Natural killer cell treated with Interleukin-12 subunit alpha and Interleukin-12 subunit beta and Interleukin-15 and Interleukin-18, amount 100 ng/mL, for 72 hours (primary cell): ENCODE measurements at regions not wholly inside any gene's neighbourhood (a gene's known extent, or its start where the extent isn't known, plus 50 kb on each side); places are given as distances from the start of the nearest gene placed in this dataset.

Experiments used
- ATAC-seq, 2 donors: fragments of 150-1000 bp; cut with Tn5 transposase in 1 of 2; sonication (Bioruptor Pico), chemical (Tn5 transposase) in 1 of 2; 2 replicates each; pipeline ENCODE4 v1.10.0; 2021
- DNase-seq: peaks from one replicate; pipeline ENCODE4 v3.0.0; 2022; ENCODE audit warnings: low spot score
- H3K27ac Mint-ChIP-seq, 2 donors: 1 replicate in 1 of 2; 2 replicates in 1 of 2; pipeline ENCODE4 v1.8.0; 2022; ENCODE audit warnings: mixed read lengths in 2 of 2, mild to moderate bottlenecking in 1 of 2, moderate library complexity in 1 of 2
- H3K27me3 Mint-ChIP-seq, 2 donors: 1 replicate in 1 of 2; 2 replicates in 1 of 2; pipeline ENCODE4 v1.8.0; 2022; ENCODE audit warnings: mixed read lengths in 2 of 2
- H3K36me3 Mint-ChIP-seq: one replicate; pipeline ENCODE4 v1.8.0; 2022; ENCODE audit warnings: mixed read lengths
- H3K4me1 Mint-ChIP-seq, 2 donors: 1 replicate in 1 of 2; 2 replicates in 1 of 2; pipeline ENCODE4 v1.8.0; 2022; ENCODE audit warnings: low read depth in 2 of 2, mixed read lengths in 2 of 2, mild to moderate bottlenecking in 1 of 2
- H3K4me3 Mint-ChIP-seq: one replicate; pipeline ENCODE4 v1.8.0; 2022; ENCODE audit warnings: mixed read lengths
- H3K9me3 Mint-ChIP-seq: 2 replicates; pipeline ENCODE4 v1.8.0; 2022; ENCODE audit warnings: mixed read lengths

DNA sequence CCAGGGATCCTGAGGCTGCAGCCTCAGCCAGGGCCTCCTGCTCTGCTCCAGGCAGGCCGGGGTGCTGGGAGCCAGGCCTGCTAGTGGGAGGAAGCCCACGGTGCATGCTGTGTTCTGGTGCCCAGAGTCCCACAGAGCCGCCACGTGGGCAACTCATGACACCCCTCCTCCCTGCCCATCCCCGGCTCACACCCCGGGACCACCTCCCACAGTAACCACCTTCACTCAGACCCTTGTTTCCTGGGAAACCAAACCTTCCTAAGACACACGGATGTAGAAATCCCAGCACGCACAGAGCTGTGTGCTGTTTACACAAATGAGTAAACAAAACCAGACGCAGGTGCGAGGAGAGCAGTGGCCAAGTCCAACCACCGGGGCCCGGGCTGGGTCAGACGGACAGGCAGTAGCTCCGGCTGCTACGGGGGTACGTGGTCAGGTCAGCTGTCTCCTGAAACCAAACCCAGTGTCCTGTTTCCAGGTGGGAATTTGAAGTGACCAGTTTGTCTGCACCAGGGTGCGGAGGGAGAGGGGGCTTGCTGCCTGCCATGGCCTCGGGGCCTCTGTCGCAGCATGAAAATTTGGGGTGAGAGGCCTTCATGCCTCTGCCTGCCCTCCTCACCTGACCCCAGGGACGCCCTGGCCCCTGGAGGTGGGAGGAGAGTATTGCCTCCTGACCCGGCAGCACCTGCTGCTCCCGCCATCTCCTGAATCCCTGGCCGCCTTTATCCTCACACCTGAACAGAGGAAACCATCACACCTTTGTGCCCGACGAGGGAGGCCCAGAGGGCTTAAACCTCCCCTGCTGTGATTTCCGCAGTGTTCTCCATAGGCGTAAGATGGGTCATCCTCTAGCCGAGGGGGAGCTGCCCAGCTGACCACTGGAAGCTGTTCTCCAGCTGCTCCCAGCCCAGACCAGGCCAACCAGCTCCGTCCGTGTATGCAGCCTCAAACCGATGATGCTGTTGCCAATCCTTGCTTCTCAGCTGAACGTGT, 52.0 kb upstream of the SMOC2 start:
- peaks cover 0 to 3% of the 10 kb centered on the region in 2 donors for H3K27me3 Mint-ChIP-seq
- H3K4me3 Mint-ChIP-seq = no peak overlapping the region
- no peak overlapping the region for H3K27ac Mint-ChIP-seq
- peaks cover 0 to 3% of the 10 kb centered on the region in 2 donors for H3K4me1 Mint-ChIP-seq
- no peaks in the 10 kb centered on the region for H3K36me3 Mint-ChIP-seq
- no peak for ATAC-seq
- DNase-seq = no peak
- H3K9me3 Mint-ChIP-seq = no peaks in the 10 kb centered on the region

DNA sequence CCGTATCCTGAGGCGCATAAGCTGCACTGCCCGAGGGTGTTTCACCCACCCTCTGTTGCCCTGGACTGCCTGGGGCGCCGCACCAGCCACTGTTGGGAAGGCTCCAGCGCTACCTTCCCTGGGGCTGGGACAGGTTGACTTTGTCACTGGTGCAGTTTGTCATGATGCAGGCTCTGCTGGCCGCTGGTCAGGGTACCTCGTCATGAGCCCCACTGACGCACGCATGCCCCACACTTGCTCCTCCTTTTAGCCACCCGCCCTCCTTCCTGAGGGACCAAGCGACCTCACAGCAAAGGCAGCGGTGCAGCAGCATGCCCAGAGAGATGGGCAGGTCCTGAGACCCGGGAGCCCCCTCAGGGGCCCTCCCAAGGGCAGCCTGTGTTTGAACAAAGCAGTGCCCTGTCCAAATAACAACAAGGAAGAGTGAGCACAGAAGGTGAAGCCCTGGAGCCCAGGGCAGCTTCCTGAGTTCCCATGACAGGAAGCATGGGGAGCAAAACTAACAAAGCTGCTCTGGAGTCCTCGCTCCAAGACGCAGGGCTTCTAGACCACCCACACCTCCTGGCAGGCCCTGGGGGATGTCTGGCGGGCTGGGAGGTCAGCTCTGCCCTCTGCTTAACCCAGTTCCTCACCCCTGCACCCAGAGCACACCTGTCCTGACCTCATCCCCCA, 50.1 kb upstream of the SMOC2 start:
- H3K9me3 Mint-ChIP-seq = no peaks in the 10 kb centered on the region
- H3K36me3 Mint-ChIP-seq = no peaks in the 10 kb centered on the region
- H3K27ac Mint-ChIP-seq = no peak overlapping the region
- peaks cover 0 to 3% of the 10 kb centered on the region in 2 donors for H3K27me3 Mint-ChIP-seq
- DNase-seq (no peak), ATAC-seq (no peak)
- H3K4me1 Mint-ChIP-seq = peaks cover 0 to 3% of the 10 kb centered on the region in 2 donors
- no peak overlapping the region for H3K4me3 Mint-ChIP-seq
